B cell (primary cell): ENCODE measurements at regions not wholly inside any gene's neighbourhood (a gene's known extent, or its start where the extent isn't known, plus 50 kb on each side); places are given as distances from the start of the nearest gene placed in this dataset.

ENCODE experiments used
- ATAC-seq: fragments of 200-7000 bp; cut with Tn5 transposase; one replicate; pipeline ENCODE4 v1.10.0; 2021; ENCODE audit warnings: low read depth, mild to moderate bottlenecking, moderate number of reproducible peaks, moderate library complexity
- CTCF ChIA-PET: fragments of 350-600 bp; sonication (Branson Sonifier 250); formaldehyde crosslinking; loops from one replicate; lab custom pipeline; 2021; ENCODE audit warnings: antibody characterized with exemption, inconsistent platforms; lab: Charles Lee
- POLR2A ChIA-PET: fragments of 350-600 bp; sonication (Branson Sonifier 250); formaldehyde crosslinking; loops from one replicate; lab custom pipeline; 2021; ENCODE audit warnings: antibody characterized with exemption; lab: Charles Lee
- DNase-seq: peaks from one replicate; pipeline ENCODE4 v3.0.0; 2013
- H2AFZ ChIP-seq: 2 replicates; pipeline ENCODE4 v1.6.1; 2012; ENCODE audit warnings: mild to moderate bottlenecking, low read depth, low read length; ENCODE audit not compliant: insufficient read depth, poor library complexity, severe bottlenecking
- H3K27ac ChIP-seq, 2 donors: 1 replicate in 1 of 2; 2 replicates in 1 of 2; pipeline ENCODE4 v1.5.1; 2012 to 2013; ENCODE audit warnings: low read length in 2 of 2, mild to moderate bottlenecking in 2 of 2, moderate library complexity in 1 of 2
- H3K27me3 ChIP-seq, 4 experiments: fragments of 200-600 bp in 1 of 4; sonication (generic) in 1 of 4; replicated peaks in 1 of 4; 1 replicate in 2 of 4; 2 replicates in 2 of 4; pipeline versions ENCODE4 v1.6.1 to v1.7.0; 2013 to 2016; ENCODE audit warnings: low read length in 3 of 4, mild to moderate bottlenecking in 2 of 4, mixed read lengths in 1 of 4, moderate library complexity in 1 of 4; ENCODE audit not compliant: insufficient read depth in 4 of 4, control insufficient read depth in 3 of 4; ENCODE audit errors: control extremely low read depth in 1 of 4
- H3K36me3 ChIP-seq, 2 experiments: replicated peaks in 1 of 2; 1 replicate in 1 of 2; 2 replicates in 1 of 2; pipeline versions ENCODE4 v1.6.1 to v1.7.1; 2013; ENCODE audit warnings: low read length in 1 of 2; ENCODE audit not compliant: insufficient read depth in 2 of 2, control insufficient read depth in 1 of 2; ENCODE audit errors: control extremely low read depth in 1 of 2, extremely low read depth in 1 of 2
- H3K4me1 ChIP-seq, 2 donors: fragments of 200-600 bp in 1 of 2; sonication (generic) in 1 of 2; 1 replicate in 1 of 2; 2 replicates in 1 of 2; pipeline versions ENCODE4 v1.5.1 to v1.6.1; 2013 to 2017; ENCODE audit warnings: low read length in 2 of 2; ENCODE audit not compliant: control insufficient read depth in 2 of 2, insufficient read depth in 2 of 2
- H3K4me2 ChIP-seq: replicated peaks from 2 replicates; pipeline ENCODE3; 2012; ENCODE audit warnings: mild to moderate bottlenecking, low read depth, low read length; ENCODE audit not compliant: poor library complexity, severe bottlenecking
- H3K4me3 ChIP-seq, 5 experiments: fragments of 200-600 bp in 1 of 5; sonication (generic) in 1 of 5; 1 replicate in 3 of 5; 2 replicates in 2 of 5; pipeline versions ENCODE4 v1.5.1 to v1.7.0; 2011 to 2016; ENCODE audit warnings: low read length in 4 of 5, mild to moderate bottlenecking in 4 of 5, low read depth in 2 of 5, control low read depth in 1 of 5, moderate library complexity in 1 of 5; ENCODE audit not compliant: insufficient read depth in 1 of 5; ENCODE audit errors: control extremely low read depth in 1 of 5, extremely low read depth in 1 of 5
- H3K79me2 ChIP-seq: fragments of 200-600 bp; sonication (generic); one replicate; pipeline ENCODE4 v1.6.0; 2016; ENCODE audit warnings: low read length; ENCODE audit not compliant: control insufficient read depth, insufficient read depth
- H3K9ac ChIP-seq: fragments of 200-600 bp; sonication (generic); 2 replicates; pipeline ENCODE4 v1.6.1; 2017; ENCODE audit warnings: mild to moderate bottlenecking, low read length, moderate library complexity
- H3K9me3 ChIP-seq, 3 donors: one replicate each; pipeline versions ENCODE4 v1.6.1 to v1.7.1; 2013; ENCODE audit warnings: low read length in 2 of 3; ENCODE audit not compliant: control insufficient read depth in 2 of 3, insufficient read depth in 1 of 3; ENCODE audit errors: control extremely low read depth in 1 of 3
- H4K20me1 ChIP-seq: 2 replicates; pipeline ENCODE4 v1.6.0; 2012; ENCODE audit warnings: mild to moderate bottlenecking, low read length; ENCODE audit not compliant: insufficient read depth, control insufficient read depth, poor library complexity, severe bottlenecking
- H3K27ac Mint-ChIP-seq: one replicate; pipeline ENCODE4 v1.8.0; 2021; ENCODE audit warnings: mixed read lengths
- H3K27me3 Mint-ChIP-seq: one replicate; pipeline ENCODE4 v1.8.0; 2021; ENCODE audit warnings: mixed read lengths
- H3K4me1 Mint-ChIP-seq: one replicate; pipeline ENCODE4 v1.8.0; 2021; ENCODE audit warnings: mixed read lengths
- H3K4me3 Mint-ChIP-seq: one replicate; pipeline ENCODE4 v1.8.0; 2021; ENCODE audit warnings: mixed read lengths
- H3K9me3 Mint-ChIP-seq: one replicate; pipeline ENCODE4 v1.8.0; 2022; ENCODE audit warnings: mixed read lengths; ENCODE audit not compliant: insufficient read depth
- EZH2 ChIP-seq: IDR thresholded peaks from 2 replicates; pipeline ENCODE4 v1.6.1; 2012; ENCODE audit warnings: borderline replicate concordance, low read depth, mild to moderate bottlenecking, moderate library complexity, low read length; ENCODE audit not compliant: insufficient read depth, poor library complexity, severe bottlenecking
- WGBS: methylation state at CpG from one replicate; pipeline ENCODE4 v1.1.5; 2013; ENCODE audit warnings: missing lambda C conversion rate; ENCODE audit not compliant: insufficient coverage; 5-methylcytosine and 5-hydroxymethylcytosine counted together
- intact Hi-C: fragments of 100-400 bp; cut with micrococcal nuclease; formaldehyde crosslinking; loops from one replicate; pipeline ENCODE4 v1.10.0; 2022
- TF ChIP-seq, protein P1 (sequence below): fragments of 200-600 bp; IDR thresholded peaks from one replicate; pipeline ENCODE4 v1.8.0; 2022; ENCODE audit warnings: antibody characterized with exemption, mild to moderate bottlenecking

DNA sequence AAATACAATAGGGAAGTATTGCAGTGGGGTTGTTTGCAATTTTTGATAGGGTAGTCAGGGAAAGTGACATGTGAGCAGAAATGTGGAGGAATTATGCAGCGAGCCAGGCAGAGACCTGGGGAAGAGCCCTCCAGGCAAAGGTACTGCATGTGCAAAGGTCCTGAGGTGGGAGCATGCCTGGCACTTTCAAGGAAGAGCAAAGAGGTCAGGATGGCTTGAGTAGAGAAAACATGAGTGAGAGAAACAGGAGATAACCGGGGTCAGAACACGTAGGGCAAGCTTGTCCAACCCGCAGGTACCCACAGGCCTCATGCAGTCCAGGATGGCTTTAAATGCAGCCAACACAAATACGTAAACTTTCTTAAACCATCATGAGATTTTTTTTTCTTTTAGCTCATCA lies 71.0 kb downstream of the COQ2 start:
- H3K9me3 ChIP-seq = peaks cover 2 to 12% (median 9%) of the 10 kb centered on the region in 3 donors
- H3K9me3 Mint-ChIP-seq = peaks cover 4% of the 10 kb centered on the region
- DNase-seq = no peak
- no peaks in the 10 kb centered on the region for H3K27me3 ChIP-seq
- TF ChIP-seq, protein P1, sequence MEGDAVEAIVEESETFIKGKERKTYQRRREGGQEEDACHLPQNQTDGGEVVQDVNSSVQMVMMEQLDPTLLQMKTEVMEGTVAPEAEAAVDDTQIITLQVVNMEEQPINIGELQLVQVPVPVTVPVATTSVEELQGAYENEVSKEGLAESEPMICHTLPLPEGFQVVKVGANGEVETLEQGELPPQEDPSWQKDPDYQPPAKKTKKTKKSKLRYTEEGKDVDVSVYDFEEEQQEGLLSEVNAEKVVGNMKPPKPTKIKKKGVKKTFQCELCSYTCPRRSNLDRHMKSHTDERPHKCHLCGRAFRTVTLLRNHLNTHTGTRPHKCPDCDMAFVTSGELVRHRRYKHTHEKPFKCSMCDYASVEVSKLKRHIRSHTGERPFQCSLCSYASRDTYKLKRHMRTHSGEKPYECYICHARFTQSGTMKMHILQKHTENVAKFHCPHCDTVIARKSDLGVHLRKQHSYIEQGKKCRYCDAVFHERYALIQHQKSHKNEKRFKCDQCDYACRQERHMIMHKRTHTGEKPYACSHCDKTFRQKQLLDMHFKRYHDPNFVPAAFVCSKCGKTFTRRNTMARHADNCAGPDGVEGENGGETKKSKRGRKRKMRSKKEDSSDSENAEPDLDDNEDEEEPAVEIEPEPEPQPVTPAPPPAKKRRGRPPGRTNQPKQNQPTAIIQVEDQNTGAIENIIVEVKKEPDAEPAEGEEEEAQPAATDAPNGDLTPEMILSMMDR = no peak
- TF ChIP-seq EZH2 = no peak
- CTCF ChIA-PET = interaction anchor here (1.5 to 5.7 kb wide), 3 partner anchors 38 to 101 kb away, joined by 4 to 21 read pairs (median 8); no protein-coding TSS in a partner anchor
- intact Hi-C loops = no loop called here
- H3K4me3 ChIP-seq = peak overlapping the region in 1 of 5 experiments; percentile 45
- no peak overlapping the region for H3K4me3 Mint-ChIP-seq
- H3K27ac ChIP-seq = peak overlapping the region; percentile 71 to 82
- H2AFZ ChIP-seq = no peak overlapping the region
- ATAC-seq = no peak
- no peaks in the 10 kb centered on the region for H3K27me3 Mint-ChIP-seq
- H3K4me1 ChIP-seq = peaks cover 93 to 94% of the 10 kb centered on the region in 2 donors
- H3K9ac ChIP-seq = no peak overlapping the region
- H3K27ac Mint-ChIP-seq = peak overlapping the region; percentile 42
- WGBS = 93% methylated on average over 1 of the region's 5 CpGs
- peak overlapping the region; percentile 63 for H3K4me2 ChIP-seq
- peaks cover 86% of the 10 kb centered on the region for H3K4me1 Mint-ChIP-seq
- no peaks in the 10 kb centered on the region for H4K20me1 ChIP-seq
- H3K36me3 ChIP-seq = no peaks in the 10 kb centered on the region
- POLR2A ChIA-PET = interaction anchor here (2.6 kb wide), 1 partner anchor 103 kb away, joined by 13 read pairs; no protein-coding TSS in a partner anchor
- no peaks in the 10 kb centered on the region for H3K79me2 ChIP-seq

DNA sequence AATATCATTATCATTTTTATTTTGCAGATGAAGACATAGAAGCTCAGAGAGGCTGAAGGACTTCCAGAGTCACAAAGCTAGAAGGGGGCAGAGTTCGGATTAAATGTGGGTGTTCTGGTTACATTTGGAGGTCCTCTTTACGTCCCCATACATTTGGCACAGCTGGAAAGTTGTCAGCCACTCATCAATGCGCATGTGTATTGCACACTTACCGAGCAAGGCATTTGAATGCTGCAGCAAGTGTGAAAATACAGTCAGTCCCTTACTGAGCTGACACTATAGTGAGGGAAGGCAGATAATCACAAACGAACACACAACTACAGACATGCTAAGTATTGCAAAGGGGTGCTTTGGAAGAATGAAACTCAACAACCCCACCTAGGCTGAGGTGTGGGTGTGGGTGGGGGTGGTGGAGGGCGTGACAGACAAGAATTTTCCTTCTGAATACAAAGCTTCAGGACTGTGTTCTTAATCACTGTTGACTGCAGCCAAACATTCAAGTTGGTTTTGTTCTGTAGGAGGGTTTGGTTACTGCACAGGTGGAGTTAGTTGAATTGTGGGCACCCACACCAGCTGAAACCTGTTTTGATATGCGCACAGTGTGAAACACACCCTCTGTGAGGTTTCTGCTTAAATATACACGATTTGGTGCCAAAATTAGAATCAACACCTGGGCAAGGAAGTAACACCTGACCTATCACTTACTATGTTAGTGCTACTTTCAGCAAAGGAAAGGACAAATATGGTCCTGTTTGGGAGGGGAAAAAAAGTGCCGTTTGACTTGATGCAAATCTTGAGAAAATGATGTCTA lies 72.4 kb downstream of the COQ2 start:
- ChIA-PET CTCF (interaction anchor here (0.6 to 5.7 kb wide), 11 partner anchors 11 to 136 kb away, joined by 3 to 21 read pairs (median 7); no protein-coding TSS in a partner anchor), POLR2A (interaction anchor here (0.5 to 2.6 kb wide), 6 partner anchors 12 to 184 kb away, joined by 3 to 13 read pairs (median 5); partner anchors contain the start of gene COPS4)
- intact Hi-C loops = loop anchor here (1.0 kb wide), 3 partner anchors 15 to 102 kb away; no protein-coding TSS in a partner anchor
- H3K27me3 Mint-ChIP-seq = no peaks in the 10 kb centered on the region
- peak overlapping the region in 2 of 5 experiments; percentile 2 to 45 for H3K4me3 ChIP-seq
- no peaks in the 10 kb centered on the region for H3K36me3 ChIP-seq
- H3K9me3 Mint-ChIP-seq = peaks cover 4% of the 10 kb centered on the region
- peak; percentile 87 for ATAC-seq
- peak overlapping the region; percentile 90 for H3K27ac Mint-ChIP-seq
- peak; percentile 86 for DNase-seq
- H2AFZ ChIP-seq = no peak overlapping the region
- H4K20me1 ChIP-seq = no peaks in the 10 kb centered on the region
- peaks cover 2 to 12% (median 9%) of the 10 kb centered on the region in 3 donors for H3K9me3 ChIP-seq
- peak overlapping the region; percentile 63 for H3K4me2 ChIP-seq
- H3K79me2 ChIP-seq = no peaks in the 10 kb centered on the region
- 53% methylated on average over 3 of the region's 9 CpGs for WGBS
- peak overlapping the region; percentile 66 for H3K4me3 Mint-ChIP-seq
- peaks cover 85 to 87% of the 10 kb centered on the region in 2 donors for H3K4me1 ChIP-seq
- peaks cover 83% of the 10 kb centered on the region for H3K4me1 Mint-ChIP-seq
- H3K27me3 ChIP-seq = no peaks in the 10 kb centered on the region
- peak overlapping the region; percentile 21 for H3K9ac ChIP-seq
- peak overlapping the region; percentile 71 to 82 for H3K27ac ChIP-seq
- no peak for TF ChIP-seq EZH2
